Right lobe of liver (tissue), 4 donors: ENCODE measurements at regions not wholly inside any gene's neighbourhood (a gene's known extent, or its start where the extent isn't known, plus 50 kb on each side); places are given as distances from the start of the nearest gene placed in this dataset.

Experiments used
- POLR2A ChIP-seq: fragments of 450-650 bp; IDR thresholded peaks from one replicate; pipeline ENCODE4 v1.6.1; 2017; ENCODE audit warnings: antibody characterized with exemption, mild to moderate bottlenecking
- TF ChIP-seq, protein P1 (sequence below), 4 donors: fragments of 200-600 bp in 3 of 4; fragments of 450-650 bp in 1 of 4; IDR thresholded peaks; one replicate each; pipeline versions ENCODE4 v1.5.1 to v1.8.0; 2016 to 2022; ENCODE audit warnings: antibody characterized with exemption in 4 of 4, mild to moderate bottlenecking in 2 of 4
- donor health status: DM: no; HTN: no; CAD: no.
- donor health status: DM: no; HTN: no; CAD: no.
- donor health status: DM: no; HTN: yes; CAD: no.

- TF ChIP-seq, protein P1, sequence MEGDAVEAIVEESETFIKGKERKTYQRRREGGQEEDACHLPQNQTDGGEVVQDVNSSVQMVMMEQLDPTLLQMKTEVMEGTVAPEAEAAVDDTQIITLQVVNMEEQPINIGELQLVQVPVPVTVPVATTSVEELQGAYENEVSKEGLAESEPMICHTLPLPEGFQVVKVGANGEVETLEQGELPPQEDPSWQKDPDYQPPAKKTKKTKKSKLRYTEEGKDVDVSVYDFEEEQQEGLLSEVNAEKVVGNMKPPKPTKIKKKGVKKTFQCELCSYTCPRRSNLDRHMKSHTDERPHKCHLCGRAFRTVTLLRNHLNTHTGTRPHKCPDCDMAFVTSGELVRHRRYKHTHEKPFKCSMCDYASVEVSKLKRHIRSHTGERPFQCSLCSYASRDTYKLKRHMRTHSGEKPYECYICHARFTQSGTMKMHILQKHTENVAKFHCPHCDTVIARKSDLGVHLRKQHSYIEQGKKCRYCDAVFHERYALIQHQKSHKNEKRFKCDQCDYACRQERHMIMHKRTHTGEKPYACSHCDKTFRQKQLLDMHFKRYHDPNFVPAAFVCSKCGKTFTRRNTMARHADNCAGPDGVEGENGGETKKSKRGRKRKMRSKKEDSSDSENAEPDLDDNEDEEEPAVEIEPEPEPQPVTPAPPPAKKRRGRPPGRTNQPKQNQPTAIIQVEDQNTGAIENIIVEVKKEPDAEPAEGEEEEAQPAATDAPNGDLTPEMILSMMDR (IDR thresholded peaks at IDR 0.05) = no peak
- TF ChIP-seq POLR2A = no peak
These were observed 78.7 kb downstream of the CASP12 start for GRCh38 chr11:104819603-104820002.
